Esophagus mucosa (tissue), 1 donor: ENCODE measurements at regions not wholly inside any gene's neighbourhood (a gene's known extent, or its start where the extent isn't known, plus 50 kb on each side); places are given as distances from the start of the nearest gene placed in this dataset.

Experiments used
- ATAC-seq: fragments of 200-7000 bp; cut with Tn5 transposase; one replicate; pipeline ENCODE4 v1.9.1; 2020
- donor health status: DM: yes; HTN: yes; CAD: no.

GRCh38 chr17:73694491-73694890 is 50.2 kb upstream of the SDK2 start:
- ATAC-seq = no peak

DNA sequence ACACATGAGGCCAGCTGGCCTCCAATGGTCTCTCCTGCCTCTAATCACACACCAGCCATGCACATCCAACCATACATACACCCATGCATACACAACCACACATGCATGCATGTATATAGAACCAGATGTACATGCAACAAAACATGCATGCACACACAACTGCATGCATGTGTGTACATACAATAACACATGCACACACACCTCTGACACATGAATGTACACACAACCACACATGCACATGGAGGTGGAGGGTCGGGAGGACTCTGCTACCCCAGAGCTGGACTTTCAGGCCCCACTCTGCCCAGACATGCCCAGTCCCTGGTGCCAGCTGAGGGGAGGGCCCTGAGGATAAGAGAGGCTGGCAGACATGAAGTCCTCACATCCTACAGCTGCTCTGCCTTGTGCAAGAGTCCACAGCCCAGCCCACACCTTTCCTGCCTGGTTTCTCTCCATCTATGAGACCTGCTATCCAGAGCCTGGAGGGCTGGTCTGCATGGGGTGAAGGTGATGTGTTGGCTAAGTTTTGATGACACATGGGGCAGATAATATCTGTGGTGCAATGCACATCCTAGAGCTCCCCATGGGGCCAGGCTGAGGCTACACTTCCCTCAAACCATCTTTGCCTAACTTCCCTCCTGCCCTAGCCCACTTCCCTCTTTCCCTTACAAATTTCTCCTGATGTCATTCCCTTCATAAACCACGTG is 50.9 kb upstream of the SDK2 start:
- ATAC-seq = no peak

DNA sequence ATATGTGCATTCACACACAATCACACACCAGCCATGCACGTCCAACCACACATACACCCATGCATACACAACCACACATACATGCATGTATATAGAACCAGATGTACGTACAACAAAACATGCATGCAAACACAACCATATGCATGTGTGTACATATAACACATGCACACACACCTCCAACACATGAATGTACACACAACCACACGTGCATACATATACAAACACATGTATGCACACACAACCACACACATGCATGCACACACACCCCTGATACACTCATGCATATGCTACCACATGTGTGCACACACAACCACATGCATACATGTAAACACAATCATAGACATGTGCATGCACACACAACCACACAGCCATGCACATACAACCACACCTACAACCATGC is 52.0 kb upstream of the SDK2 start:
- ATAC-seq = no peak

- no peak for ATAC-seq
Measured at GRCh38 chr17:73697872-73698271, 53.6 kb upstream of the SDK2 start.

GRCh38 chr17:73698966-73699365 is 54.7 kb upstream of the SDK2 start:
- no peak for ATAC-seq

- ATAC-seq = no peak
Measured at GRCh38 chr17:73701701-73702100, 57.5 kb upstream of the SDK2 start.

GRCh38 chr17:73703192-73703591 is 58.9 kb upstream of the SDK2 start:
- ATAC-seq = no peak

GRCh38 chr17:73703917-73704316 is 59.7 kb upstream of the SDK2 start:
- no peak for ATAC-seq

DNA sequence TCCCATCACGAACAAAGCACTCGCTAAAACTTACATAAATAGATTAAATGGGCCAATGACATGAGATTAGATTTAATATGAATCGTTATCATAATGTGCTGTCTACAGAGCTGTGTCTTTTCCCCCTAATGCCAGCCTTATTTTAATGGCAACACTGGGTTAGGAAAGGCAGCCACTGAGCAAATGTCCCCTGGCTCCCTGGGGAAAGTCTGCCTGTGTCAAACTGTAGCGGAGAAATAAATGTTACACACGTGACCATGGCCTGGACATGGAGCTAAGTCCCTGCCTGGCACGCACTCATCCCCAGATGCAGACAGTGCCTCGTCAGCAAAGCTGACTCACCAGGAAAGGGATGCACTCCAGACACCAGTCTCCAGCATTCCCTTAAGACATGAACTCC is 61.3 kb upstream of the SDK2 start:
- peak; percentile 65 for ATAC-seq

DNA sequence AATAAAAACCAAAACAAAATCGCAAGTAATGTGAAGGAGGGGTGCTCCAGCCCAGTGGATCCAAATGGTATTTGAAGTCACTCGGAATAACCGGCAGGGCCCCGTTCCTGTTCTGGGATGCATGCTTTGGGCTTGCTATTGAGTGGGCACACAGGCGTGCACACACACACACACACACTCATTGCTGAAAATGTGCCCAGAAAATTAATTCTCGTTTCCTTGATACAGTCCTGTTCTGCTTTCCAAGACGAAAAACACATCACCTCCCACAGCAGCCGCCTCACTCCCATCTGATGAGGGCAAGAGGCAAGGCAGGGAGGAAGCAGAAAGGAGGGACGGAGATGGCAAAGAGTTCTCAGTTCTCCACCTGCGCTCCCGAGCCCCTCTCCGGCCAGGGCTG is 62.2 kb upstream of the SDK2 start:
- no peak for ATAC-seq

- ATAC-seq = no peak
Measured at GRCh38 chr17:73706858-73707257, 62.6 kb upstream of the SDK2 start.

DNA sequence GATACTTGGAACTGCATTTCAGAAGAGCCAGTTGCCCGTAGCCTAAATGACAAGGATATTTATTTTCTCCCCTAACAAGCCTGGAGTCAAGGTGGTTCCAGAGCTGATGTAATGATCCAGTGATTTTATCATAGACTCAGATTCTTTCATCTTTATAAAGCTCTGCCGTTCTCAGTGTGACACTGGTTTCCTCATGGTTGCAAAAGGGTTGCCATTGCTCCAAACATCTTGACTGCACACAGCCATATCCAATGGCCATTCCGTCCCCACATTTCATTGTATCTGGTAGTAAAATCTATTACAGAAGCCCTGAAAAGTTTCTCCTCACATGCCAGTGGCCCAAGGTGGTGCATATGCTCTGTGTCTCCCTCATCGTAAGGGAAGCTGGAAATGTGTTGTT is 63.1 kb upstream of the SDK2 start:
- no peak for ATAC-seq

- peak; percentile 72 for ATAC-seq
Measured at GRCh38 chr17:73710095-73710592, 65.9 kb upstream of the SDK2 start.

DNA sequence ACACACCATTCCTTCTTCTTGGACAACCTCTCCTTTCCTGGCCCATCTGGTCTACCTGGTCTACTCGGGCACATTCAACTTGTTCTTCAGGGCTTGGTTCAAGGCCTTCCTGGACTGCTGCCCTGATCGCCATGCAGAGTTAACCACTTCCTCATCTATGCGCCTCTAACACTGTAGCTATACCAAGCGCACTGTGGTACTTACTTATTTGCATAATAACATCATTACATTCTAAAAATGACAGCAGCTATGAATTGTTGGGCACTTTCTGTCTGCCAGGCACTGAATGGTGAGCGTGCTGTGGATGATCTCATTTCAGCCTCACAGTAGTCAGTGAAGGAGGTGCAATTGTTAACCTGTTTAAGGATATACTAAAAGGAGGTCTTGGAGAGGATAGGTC is 66.9 kb upstream of the SDK2 start:
- ATAC-seq = peak; percentile 58

DNA sequence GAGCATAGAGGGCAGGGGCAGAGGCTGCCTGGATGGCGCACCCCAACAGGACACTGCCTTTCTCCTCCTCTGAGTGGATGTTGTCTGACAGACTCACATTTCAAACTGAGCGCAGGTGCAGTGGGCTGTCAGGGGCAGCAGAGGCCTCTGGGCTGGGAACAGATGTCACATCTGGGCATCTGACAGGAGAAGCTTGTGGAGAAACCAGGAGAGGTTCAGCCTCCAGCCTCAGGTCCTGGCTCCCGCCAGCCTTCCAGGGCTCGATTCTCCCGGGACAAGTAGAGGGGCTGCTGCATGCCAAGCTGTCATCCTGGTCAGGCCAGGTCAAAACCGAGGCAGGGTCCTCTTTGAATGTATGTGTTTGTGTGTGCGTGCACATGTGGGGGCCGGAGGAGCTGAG is 67.7 kb upstream of the SDK2 start:
- ATAC-seq = no peak

DNA sequence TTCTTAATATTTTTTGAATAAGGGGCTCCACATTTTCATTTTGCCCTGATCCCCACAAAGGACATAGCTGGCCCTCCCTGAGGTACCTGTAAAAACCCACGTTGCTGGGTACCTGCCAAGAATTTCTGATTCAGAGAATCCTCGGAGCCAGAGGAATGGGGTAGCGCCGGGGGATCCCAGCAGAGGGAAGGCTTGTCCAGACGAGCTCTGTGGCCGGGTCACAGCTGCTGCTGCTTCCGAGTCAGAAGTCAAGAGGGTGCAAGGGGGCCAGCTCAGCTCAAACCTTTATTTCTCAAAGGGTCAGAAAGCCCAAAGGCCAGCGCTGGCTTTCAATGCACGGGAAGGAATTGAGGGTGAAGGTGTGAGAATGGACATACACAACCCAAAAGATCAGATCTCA is 68.9 kb upstream of the SDK2 start:
- no peak for ATAC-seq

DNA sequence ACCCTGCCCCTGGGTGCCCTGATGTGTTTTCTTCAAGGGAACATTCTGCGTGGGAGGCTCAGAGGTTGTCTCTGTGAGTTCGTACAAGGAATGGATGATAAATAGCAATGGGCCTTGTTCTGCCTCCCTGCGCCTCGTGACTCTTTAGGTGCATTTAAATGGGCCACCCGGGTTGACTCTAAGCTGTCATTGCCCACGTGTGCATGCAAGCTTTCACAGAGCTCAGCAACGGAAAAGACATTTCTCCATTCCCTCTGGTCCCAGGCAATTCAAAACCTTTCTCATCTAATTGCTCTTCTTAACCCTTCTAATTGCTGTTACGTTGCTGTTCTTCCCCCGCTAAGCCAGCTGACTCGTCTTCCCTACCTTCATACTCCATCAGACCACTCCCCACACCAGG is 71.5 kb upstream of the SDK2 start:
- ATAC-seq = no peak

DNA sequence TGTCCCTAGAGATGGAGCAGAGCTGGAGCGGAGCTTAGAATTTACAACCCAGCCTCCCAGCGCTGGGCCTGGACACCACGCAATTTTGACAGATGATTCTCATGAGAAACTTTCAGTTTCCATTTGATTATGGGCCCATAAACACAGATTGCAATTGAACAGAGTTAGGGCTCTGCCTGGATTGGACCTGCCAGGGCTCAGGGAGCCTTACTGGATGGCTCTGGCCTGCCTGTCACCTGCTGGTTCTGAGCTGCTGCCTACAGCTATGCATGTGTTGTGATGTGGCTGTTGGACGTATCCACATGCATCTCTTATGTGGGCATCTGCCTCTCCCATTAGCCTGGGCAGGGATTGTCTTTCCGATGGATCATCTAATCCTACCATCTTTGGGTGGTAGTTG is 73.4 kb upstream of the SDK2 start:
- ATAC-seq = no peak

DNA sequence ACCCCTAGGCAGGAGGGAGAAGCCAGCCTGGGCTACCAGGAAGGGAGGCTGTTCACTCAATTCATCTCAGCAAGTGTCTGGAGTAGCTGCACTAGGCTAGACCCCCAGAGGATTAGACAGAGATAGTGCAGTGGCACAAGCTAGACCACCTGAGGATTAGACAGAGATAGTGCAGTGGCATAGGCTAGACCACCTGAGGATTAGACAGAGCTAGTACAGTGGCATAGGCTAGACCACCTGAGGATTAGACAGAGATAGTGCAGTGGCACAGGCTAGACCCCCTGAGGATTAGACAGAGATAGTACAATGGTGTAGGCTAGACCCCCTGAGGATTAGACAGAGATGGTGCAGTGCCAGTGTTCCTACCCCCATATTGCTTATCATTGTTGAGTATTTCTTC is 74.1 kb upstream of the SDK2 start:
- ATAC-seq = no peak

GRCh38 chr17:73718912-73719311 is 74.7 kb upstream of the SDK2 start:
- ATAC-seq = no peak

GRCh38 chr17:73719588-73720071 is 75.4 kb upstream of the SDK2 start:
- no peak for ATAC-seq

GRCh38 chr17:73720187-73720834 is 76.1 kb upstream of the SDK2 start:
- peak; percentile 17 for ATAC-seq

GRCh38 chr17:73722165-73722564 is 77.9 kb upstream of the SDK2 start:
- no peak for ATAC-seq

- ATAC-seq = no peak
Measured at GRCh38 chr17:73723317-73723716, 79.1 kb upstream of the SDK2 start.
